ENCODE measurements at regions not wholly inside any gene's neighbourhood (a gene's known extent, or its start where the extent isn't known, plus 50 kb on each side); places are given as distances from the start of the nearest gene placed in this dataset.
A peak's percentile ranks its signal among the peaks of the same experiment; 100 is the strongest.

- no peak for TF ChIP-seq REST (IDR thresholded peaks at IDR 0.05; ENCODE audit: low read depth, low read length)
- peak; percentile 93 for TF ChIP-seq FOSL2 (IDR thresholded peaks at IDR 0.05; ENCODE audit: borderline replicate concordance, low read depth)
- TF ChIP-seq MXI1 (IDR thresholded peaks at IDR 0.05; ENCODE audit: low read depth, low read length): no peak
- peak; percentile 63; the same call in 1 of the 2 replicates for TF ChIP-seq RXRA (IDR thresholded peaks at IDR 0.05; ENCODE audit: borderline replicate concordance, low read depth)
- TF ChIP-seq CHD2 (IDR thresholded peaks at IDR 0.05; ENCODE audit: low read length, partially characterized antibody): no peak
These were observed 181.6 kb downstream of the ABHD5 start (continued) for GRCh38 chr3:43872301-43872700.

GRCh38 chr3:43872901-43873300 lies 182.2 kb downstream of the ABHD5 start:
- no peak for TF ChIP-seq SMC3 (IDR thresholded peaks at IDR 0.05; ENCODE audit: low read depth, low read length)
- TF ChIP-seq MAX (IDR thresholded peaks at IDR 0.05; ENCODE audit: low read depth): peak; percentile 82; the same call in 1 of the 2 replicates
- TF ChIP-seq JUND (IDR thresholded peaks at IDR 0.05): 0 out of 2 replicates have a peak, but pooled peaks have one; percentile 14
- no peak for TF ChIP-seq IRF3 (IDR thresholded peaks at IDR 0.05; ENCODE audit: low read depth, low read length)
- TF ChIP-seq REST (IDR thresholded peaks at IDR 0.05; ENCODE audit: low read depth, low read length): 0 out of 2 replicates have a peak, but pooled peaks have one; percentile 31
- peak; percentile 47; the same call in 1 of the 2 replicates for TF ChIP-seq NFIC (IDR thresholded peaks at IDR 0.05; ENCODE audit: borderline replicate concordance)
- peak; percentile 42 for TF ChIP-seq TCF12 (IDR thresholded peaks at IDR 0.05)
- peak; percentile 86 for TF ChIP-seq YY1 (IDR thresholded peaks at IDR 0.05; ENCODE audit: low read depth)
- TF ChIP-seq EP300 (IDR thresholded peaks at IDR 0.05; ENCODE audit: borderline replicate concordance in 1 of 2, low read depth in 1 of 2, low read length in 1 of 2): peak in 1 of 2 experiments; percentile 40; a peak in 2 of 4 replicates
- peak; percentile 51 for TF ChIP-seq PBX3 (IDR thresholded peaks at IDR 0.05)
- no peak for TF ChIP-seq TEAD4 (IDR thresholded peaks at IDR 0.05; ENCODE audit: borderline replicate concordance, insufficient read depth)
- TF ChIP-seq TAF1 (IDR thresholded peaks at IDR 0.05; ENCODE audit: borderline replicate concordance, low read depth, low read length): peak; percentile 97
- TF ChIP-seq ZBTB33 (IDR thresholded peaks at IDR 0.05; ENCODE audit: borderline replicate concordance, low read depth): no peak
- Histone ChIP-seq H2AFZ (ENCODE audit: low read depth) (peak overlapping the region; percentile 48), H3K79me2 (ENCODE audit: insufficient read depth) (peaks cover 3% of the 10 kb centered on the region; the same call in 1 of the 2 replicates), H3F3A (replicated peaks; ENCODE audit: insufficient read depth) (peaks cover 45% of the 10 kb centered on the region), H3K27ac (ENCODE audit: low read depth in 2 of 2, low read length in 1 of 2) (peak overlapping the region; percentile 93 to 99), H3K4me3 (ENCODE audit: low read depth in 2 of 2, low read length in 1 of 2) (peak overlapping the region in 1 of 2 experiments; percentile 40; a peak in 1 of 4 replicates), H3K4me1 (ENCODE audit: control insufficient read depth in 1 of 2, insufficient read depth in 2 of 2, low read depth in 1 of 2, low read length in 1 of 2) (peaks cover 39 to 47% of the 10 kb centered on the region in 2 experiments), H3K9me2 (no peaks in the 10 kb centered on the region), H3K4me2 (peak overlapping the region; percentile 62), H4K20me1 (ENCODE audit: insufficient read depth) (no peaks in the 10 kb centered on the region), H3K9me3 (no peaks in the 10 kb centered on the region), H3K27me3 (ENCODE audit: insufficient read depth) (no peaks in the 10 kb centered on the region), H3K9ac (peak overlapping the region; percentile 70), H3K36me3 (replicated peaks in 1 of 2; ENCODE audit: control insufficient read depth in 1 of 2, insufficient read depth in 2 of 2, low read length in 1 of 2) (no peaks in the 10 kb centered on the region)
- DNase-seq: no peak
- WGBS (ENCODE audit: low lambda C conversion rate): 8% methylated on average over 6 of the region's 6 CpGs
- POLR2A ChIA-PET: no interaction called here
- CTCF ChIA-PET: interaction anchor here (1.0 kb wide), 1 partner anchor 131 kb away, joined by 3 read pairs; no protein-coding TSS in a partner anchor
